Smooth muscle cell (in vitro differentiated cells): ENCODE measurements at regions not wholly inside any gene's neighbourhood (a gene's known extent, or its start where the extent isn't known, plus 50 kb on each side); places are given as distances from the start of the nearest gene placed in this dataset.
"Not testable (repeated sequence)": the region's sequence is repeated elsewhere in the genome, so short reads cannot be mapped to it uniquely, and the experiment has no call there.

ENCODE experiments used
- DNase-seq: peaks from one replicate; lab custom pipeline; 2025; ENCODE audit not compliant: unreplicated experiment; lab: John Stamatoyannopoulos, UW
- H2AFZ ChIP-seq: fragments of 200-600 bp; sonication (generic); 2 replicates; pipeline ENCODE4 v1.6.0; 2016; ENCODE audit warnings: antibody characterized with exemption, low read depth, mild to moderate bottlenecking
- H3F3A ChIP-seq: fragments of 200-600 bp; sonication (generic); 2 replicates; pipeline ENCODE4 v1.6.0; 2017; ENCODE audit warnings: antibody characterized with exemption, low read depth
- H3K27ac ChIP-seq: fragments of 200-600 bp; sonication (generic); 2 replicates; pipeline ENCODE4 v1.5.1; 2016; ENCODE audit warnings: low read depth, mild to moderate bottlenecking
- H3K27me3 ChIP-seq: fragments of 200-600 bp; sonication (generic); 2 replicates; pipeline ENCODE4 v1.6.1; 2016; ENCODE audit warnings: low read depth, mild to moderate bottlenecking
- H3K36me3 ChIP-seq: fragments of 200-600 bp; sonication (generic); 2 replicates; pipeline ENCODE4 v1.5.1; 2016; ENCODE audit warnings: low read depth
- H3K4me1 ChIP-seq: fragments of 200-600 bp; sonication (generic); 2 replicates; pipeline ENCODE4 v1.5.1; 2016; ENCODE audit warnings: low read depth
- H3K4me2 ChIP-seq: fragments of 200-600 bp; sonication (generic); 2 replicates; pipeline ENCODE4 v1.6.0; 2016; ENCODE audit warnings: mild to moderate bottlenecking
- H3K4me3 ChIP-seq: fragments of 200-600 bp; sonication (generic); 2 replicates; pipeline ENCODE4 v1.5.1; 2016; ENCODE audit warnings: mild to moderate bottlenecking
- H3K79me2 ChIP-seq: fragments of 200-600 bp; sonication (generic); 2 replicates; pipeline ENCODE4 v1.6.0; 2016; ENCODE audit warnings: low read depth, mild to moderate bottlenecking
- H3K9ac ChIP-seq: fragments of 200-600 bp; sonication (generic); 2 replicates; pipeline ENCODE4 v1.6.0; 2016; ENCODE audit warnings: low read depth
- H3K9me3 ChIP-seq: fragments of 200-600 bp; sonication (generic); replicated peaks from 2 replicates; pipeline ENCODE4 v1.5.1; 2016; ENCODE audit warnings: low read depth
- H4K20me1 ChIP-seq: fragments of 200-600 bp; sonication (generic); 2 replicates; pipeline ENCODE4 v1.6.0; 2016; ENCODE audit warnings: low read depth
- WGBS: methylation state at CpG from one replicate; pipeline ENCODE4 v1.1.7; 2016; ENCODE audit warnings: low lambda C conversion rate; 5-methylcytosine and 5-hydroxymethylcytosine counted together
- TF ChIP-seq, protein P1 (sequence below): fragments of 200-600 bp; sonication (generic); IDR thresholded peaks from 2 replicates; pipeline ENCODE4 v1.5.1; 2017; ENCODE audit warnings: borderline replicate concordance, mild to moderate bottlenecking, antibody characterized with exemption; ENCODE audit not compliant: insufficient read depth, poor library complexity, severe bottlenecking

DNA sequence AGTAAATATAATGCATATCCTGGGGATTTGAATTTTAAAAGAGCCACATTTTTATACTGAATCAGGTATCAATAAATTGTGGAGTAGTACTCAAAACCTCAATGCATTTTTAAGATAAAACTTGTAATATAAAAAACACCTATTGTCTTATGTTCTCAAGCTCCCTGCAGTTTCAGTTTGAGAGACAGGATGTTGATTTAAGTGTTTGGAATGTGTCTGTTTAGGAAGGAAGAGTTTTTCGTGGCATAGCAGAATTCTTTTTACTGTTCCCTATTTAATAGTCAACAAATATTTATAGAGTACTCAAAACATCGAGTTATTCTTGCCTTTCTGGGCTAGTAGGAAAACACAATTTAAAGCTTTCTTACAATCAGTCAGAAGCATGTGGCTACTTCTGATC is 146.1 kb upstream of the BCHE start:
- H3K4me1 ChIP-seq: no peaks in the 10 kb centered on the region
- 39% methylated on average over 2 of the region's 2 CpGs for WGBS
- no peaks in the 10 kb centered on the region for H4K20me1 ChIP-seq
- H3K27me3 ChIP-seq: no peaks in the 10 kb centered on the region
- no peaks in the 10 kb centered on the region for H3K79me2 ChIP-seq
- H3K9ac ChIP-seq: no peak overlapping the region
- H3K4me2 ChIP-seq: peak overlapping the region; percentile 47
- peak overlapping the region; percentile 41 for H2AFZ ChIP-seq
- no peaks in the 10 kb centered on the region for H3F3A ChIP-seq
- TF ChIP-seq, protein P1, sequence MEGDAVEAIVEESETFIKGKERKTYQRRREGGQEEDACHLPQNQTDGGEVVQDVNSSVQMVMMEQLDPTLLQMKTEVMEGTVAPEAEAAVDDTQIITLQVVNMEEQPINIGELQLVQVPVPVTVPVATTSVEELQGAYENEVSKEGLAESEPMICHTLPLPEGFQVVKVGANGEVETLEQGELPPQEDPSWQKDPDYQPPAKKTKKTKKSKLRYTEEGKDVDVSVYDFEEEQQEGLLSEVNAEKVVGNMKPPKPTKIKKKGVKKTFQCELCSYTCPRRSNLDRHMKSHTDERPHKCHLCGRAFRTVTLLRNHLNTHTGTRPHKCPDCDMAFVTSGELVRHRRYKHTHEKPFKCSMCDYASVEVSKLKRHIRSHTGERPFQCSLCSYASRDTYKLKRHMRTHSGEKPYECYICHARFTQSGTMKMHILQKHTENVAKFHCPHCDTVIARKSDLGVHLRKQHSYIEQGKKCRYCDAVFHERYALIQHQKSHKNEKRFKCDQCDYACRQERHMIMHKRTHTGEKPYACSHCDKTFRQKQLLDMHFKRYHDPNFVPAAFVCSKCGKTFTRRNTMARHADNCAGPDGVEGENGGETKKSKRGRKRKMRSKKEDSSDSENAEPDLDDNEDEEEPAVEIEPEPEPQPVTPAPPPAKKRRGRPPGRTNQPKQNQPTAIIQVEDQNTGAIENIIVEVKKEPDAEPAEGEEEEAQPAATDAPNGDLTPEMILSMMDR: no peak
- no peak overlapping the region for H3K4me3 ChIP-seq
- no peaks in the 10 kb centered on the region for H3K36me3 ChIP-seq
- no peak overlapping the region for H3K27ac ChIP-seq
- no peak for DNase-seq
- H3K9me3 ChIP-seq: no peaks in the 10 kb centered on the region

DNA sequence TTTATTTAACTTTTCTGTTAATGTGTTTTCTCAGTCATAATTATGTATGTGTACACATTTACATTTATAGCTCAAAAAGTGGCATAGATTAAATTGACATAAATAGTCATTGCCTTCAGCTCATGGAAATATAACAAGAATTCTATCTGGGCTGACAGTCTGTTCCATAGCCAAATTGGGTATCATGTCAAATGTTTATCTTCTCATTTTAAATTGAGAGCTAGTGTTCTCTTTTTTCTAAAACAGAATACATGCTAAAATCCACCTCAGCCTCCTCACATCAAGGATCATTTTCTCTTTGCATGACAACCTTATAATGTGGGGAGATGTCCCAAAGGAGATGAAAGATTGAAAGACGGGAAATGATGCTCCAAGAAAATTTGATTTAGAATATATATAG is 144.1 kb upstream of the BCHE start:
- Histone ChIP-seq H3F3A (no peaks in the 10 kb centered on the region), H3K4me2 (no peak overlapping the region), H3K36me3 (no peaks in the 10 kb centered on the region), H3K27me3 (no peaks in the 10 kb centered on the region), H2AFZ (no peak overlapping the region), H3K79me2 (no peaks in the 10 kb centered on the region), H3K27ac (no peak overlapping the region), H4K20me1 (no peaks in the 10 kb centered on the region), H3K9me3 (no peaks in the 10 kb centered on the region), H3K9ac (no peak overlapping the region), H3K4me3 (no peak overlapping the region), H3K4me1 (no peaks in the 10 kb centered on the region)
- WGBS: 92% methylated on average over 1 of the region's 1 CpG
- no peak for DNase-seq
- TF ChIP-seq, protein P1: no peak

- not testable (repeated sequence) for H3F3A ChIP-seq, H3K36me3 ChIP-seq, H3K4me3 ChIP-seq, H3K4me1 ChIP-seq, H3K27ac ChIP-seq, DNase-seq, H3K4me2 ChIP-seq, H3K9ac ChIP-seq, H3K9me3 ChIP-seq, H3K27me3 ChIP-seq, H2AFZ ChIP-seq, H3K79me2 ChIP-seq, H4K20me1 ChIP-seq
- 75% methylated on average over 3 of the region's 3 CpGs for WGBS
These were observed 123.6 kb upstream of the BCHE start for GRCh38 chr3:165960825-165961224.

GRCh38 chr3:165954171-165954570 is 116.9 kb upstream of the BCHE start:
- Histone ChIP-seq H3K79me2 (no peaks in the 10 kb centered on the region), H3K4me1 (no peaks in the 10 kb centered on the region), H3K9me3 (no peaks in the 10 kb centered on the region), H3K4me2 (no peak overlapping the region), H3K27ac (no peak overlapping the region), H3K27me3 (no peaks in the 10 kb centered on the region), H3K9ac (no peak overlapping the region), H3K4me3 (no peak overlapping the region), H4K20me1 (no peaks in the 10 kb centered on the region), H3K36me3 (no peaks in the 10 kb centered on the region), H3F3A (no peaks in the 10 kb centered on the region), H2AFZ (no peak overlapping the region)
- WGBS: 87% methylated on average over 2 of the region's 2 CpGs
- TF ChIP-seq, protein P1: no peak
- DNase-seq: no peak
